PC-3 (cell line): ENCODE measurements at regions not wholly inside any gene's neighbourhood (a gene's known extent, or its start where the extent isn't known, plus 50 kb on each side); places are given as distances from the start of the nearest gene placed in this dataset.

ENCODE experiments used
- EZH2phosphoT487 ChIP-seq: fragments of 300-600 bp; sonication (generic); IDR thresholded peaks from 2 replicates; pipeline ENCODE4 v1.6.1; 2018; ENCODE audit warnings: mild to moderate bottlenecking, antibody characterized with exemption, low read length, borderline replicate concordance
- TF ChIP-seq, protein P1 (sequence below): fragments of 300-600 bp; sonication (generic); conservative IDR thresholded peaks from 2 replicates; pipeline ENCODE4 v1.5.1; 2017; ENCODE audit warnings: antibody characterized with exemption, low read depth, mild to moderate bottlenecking, low read length

DNA sequence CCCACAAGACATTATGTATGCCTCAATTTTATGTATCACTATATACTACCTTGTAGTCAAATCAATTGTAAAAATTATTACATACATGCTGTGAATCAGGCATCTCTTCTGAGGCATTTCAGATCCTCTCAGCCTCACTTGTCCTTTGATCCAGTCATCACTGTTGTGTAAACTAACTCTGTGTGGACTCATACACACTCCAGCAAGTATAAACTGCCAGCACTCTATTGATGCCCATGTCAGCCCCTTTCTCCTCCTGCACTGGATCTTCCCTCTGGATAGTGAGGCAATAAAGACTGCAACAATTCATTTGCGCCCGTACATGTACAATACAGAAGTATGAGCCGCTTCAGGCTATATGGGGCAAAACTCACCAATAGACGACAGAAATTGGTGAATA lies 364.7 kb upstream of the TGFBR2 start:
- TF ChIP-seq, protein P1, sequence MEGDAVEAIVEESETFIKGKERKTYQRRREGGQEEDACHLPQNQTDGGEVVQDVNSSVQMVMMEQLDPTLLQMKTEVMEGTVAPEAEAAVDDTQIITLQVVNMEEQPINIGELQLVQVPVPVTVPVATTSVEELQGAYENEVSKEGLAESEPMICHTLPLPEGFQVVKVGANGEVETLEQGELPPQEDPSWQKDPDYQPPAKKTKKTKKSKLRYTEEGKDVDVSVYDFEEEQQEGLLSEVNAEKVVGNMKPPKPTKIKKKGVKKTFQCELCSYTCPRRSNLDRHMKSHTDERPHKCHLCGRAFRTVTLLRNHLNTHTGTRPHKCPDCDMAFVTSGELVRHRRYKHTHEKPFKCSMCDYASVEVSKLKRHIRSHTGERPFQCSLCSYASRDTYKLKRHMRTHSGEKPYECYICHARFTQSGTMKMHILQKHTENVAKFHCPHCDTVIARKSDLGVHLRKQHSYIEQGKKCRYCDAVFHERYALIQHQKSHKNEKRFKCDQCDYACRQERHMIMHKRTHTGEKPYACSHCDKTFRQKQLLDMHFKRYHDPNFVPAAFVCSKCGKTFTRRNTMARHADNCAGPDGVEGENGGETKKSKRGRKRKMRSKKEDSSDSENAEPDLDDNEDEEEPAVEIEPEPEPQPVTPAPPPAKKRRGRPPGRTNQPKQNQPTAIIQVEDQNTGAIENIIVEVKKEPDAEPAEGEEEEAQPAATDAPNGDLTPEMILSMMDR = no peak
- no peak for TF ChIP-seq EZH2phosphoT487
